Umbilical cord (tissue), 1 donor: ENCODE measurements at regions not wholly inside any gene's neighbourhood (a gene's known extent, or its start where the extent isn't known, plus 50 kb on each side); places are given as distances from the start of the nearest gene placed in this dataset.

Experiments used
- DNase-seq: peaks from one replicate; pipeline ENCODE4 v3.0.0-alpha.2; 2015; ENCODE audit warnings: low spot score

DNA sequence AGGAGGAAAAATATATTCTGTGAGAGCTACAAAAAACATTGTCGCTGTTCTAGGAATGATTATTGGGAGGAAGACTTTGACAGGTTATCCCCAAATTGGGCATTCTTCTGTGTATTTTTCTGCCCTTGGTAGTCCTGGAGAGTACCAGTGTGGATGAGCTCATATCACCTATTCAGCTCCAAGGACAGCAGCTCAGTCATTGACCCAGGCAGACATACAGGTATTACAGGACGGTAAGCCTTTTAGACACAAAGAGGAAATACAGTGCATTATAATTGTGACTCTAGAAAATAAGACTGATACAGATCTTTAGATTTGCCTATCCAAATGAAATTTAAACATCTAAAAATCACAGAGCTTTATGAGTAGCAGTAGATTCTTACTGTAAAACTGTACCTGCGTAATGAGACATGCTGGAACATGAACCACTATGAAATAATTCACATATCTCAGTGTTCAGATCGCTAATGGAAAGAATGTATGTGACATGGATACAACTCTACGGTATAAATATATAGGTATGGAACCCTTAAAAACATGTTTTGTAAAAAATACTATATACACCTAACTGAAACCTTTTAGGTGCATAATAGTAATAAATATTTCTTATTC, 56.0 kb downstream of the PLK2 start:
- DNase-seq, result peak; percentile 37

DNA sequence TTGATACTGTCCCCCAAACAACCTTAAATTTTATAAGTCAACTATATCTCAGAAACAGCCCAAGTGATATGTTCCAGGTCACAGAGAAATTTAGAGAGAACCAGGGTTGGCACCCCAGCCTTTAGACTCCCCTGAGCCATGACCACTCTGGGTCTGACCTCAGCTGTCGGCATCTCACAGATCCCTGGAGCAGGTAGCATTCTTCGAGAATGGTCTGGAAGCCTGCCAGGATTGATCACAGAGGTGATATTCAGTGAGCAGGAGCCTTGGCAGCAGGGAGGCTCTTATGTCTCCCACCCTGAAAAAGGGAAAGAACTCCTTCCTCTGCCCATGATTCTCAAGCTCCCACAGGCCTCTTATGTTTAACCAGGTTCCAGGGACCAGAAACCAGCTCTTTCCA, 58.2 kb downstream of the PLK2 start:
- DNase-seq, result no peak

DNA sequence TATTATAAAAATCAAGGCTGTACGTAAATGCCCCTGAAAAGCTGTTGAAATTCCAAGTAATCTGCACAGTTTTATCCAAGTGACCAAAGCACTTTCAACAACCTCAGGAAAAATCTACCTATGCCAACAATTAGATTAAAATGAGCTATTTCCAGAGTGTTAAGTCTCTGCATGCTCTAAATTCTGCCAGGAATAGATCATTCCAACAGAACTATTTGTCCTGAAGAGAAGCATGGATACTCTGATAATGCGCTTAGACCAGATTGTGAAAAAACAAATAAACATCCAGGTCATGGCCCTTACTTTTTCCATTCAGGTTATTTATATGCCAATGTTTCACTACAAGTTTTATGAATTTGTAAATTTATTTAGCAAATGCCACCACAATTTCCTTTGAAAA, 59.1 kb downstream of the PLK2 start:
- DNase-seq, result peak; percentile 5

DNA sequence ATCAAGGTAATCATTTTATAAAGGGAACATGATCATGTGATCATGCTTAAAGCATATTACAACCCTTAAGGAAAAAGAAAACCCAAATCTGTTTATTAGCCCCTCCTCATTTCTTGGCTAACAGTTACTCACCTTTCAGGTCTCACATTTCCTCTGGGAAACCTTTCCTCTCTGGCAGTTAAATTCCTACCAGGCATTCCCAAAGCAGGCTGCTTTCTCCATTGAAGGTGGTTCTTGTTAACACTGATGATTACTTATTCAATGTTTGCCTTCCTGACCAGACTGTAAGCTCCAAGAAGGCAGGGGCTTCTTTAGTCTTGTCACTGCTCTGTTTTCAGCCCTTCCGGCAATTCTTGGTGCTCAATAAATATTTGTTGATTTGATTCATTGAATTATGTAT, 59.9 kb downstream of the PLK2 start:
- no peak for DNase-seq

DNA sequence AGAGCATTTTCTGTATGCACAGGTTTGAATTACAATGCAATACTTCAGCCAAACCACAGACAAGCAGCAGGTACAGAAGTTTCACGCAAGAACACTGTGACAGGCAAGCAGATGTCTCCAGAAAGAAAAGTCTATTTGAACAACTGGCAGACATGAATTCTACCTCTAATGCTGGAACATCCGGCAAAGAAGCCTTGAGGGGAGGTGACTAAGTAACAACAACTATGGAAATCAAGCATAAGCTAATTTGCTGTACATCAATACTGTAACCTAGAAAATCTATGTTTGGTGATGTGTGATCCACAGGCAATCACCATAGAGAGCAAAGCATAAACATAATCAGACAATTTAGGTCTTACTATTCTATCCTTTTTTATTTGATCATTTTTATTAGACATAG, 65.5 kb downstream of the PLK2 start:
- DNase-seq, result no peak

DNA sequence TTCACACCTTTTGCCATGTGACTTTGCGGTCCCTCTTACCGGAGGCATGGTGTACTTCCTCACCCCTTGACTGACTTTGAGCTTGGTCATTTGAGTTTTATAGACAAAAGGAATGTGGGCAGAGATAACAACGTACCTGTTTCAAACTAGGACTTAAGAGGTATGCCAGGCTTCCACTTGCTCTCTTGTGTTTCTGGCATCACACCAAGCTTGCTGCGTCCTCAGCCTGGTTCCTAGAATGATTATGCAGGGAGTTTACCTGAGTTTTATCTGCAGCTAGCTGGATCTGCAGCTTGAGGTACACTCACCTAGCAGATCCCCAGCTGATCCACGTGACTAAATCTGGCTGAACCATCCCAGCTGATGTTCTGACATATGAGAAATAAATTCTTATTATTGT, 66.2 kb downstream of the PLK2 start:
- DNase-seq, result no peak

DNA sequence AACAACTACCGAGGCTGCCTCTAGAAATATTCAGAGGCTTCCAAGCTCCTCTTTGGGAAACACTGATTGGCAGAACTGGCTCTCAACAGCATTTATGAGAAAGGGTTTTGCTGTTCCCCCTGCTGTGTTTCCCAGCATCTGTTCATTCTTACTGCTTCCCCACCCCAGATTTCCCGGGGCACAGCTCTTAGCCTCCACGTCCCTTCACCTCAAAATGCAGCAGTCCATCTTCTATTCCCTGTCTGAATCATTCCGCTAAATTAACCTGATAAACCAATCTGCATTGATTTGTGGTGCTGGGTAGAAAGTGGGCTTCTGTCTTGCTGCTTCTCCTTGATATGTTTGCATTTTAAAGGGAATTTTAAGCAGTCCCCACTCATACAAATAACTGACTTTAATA, 67.4 kb downstream of the PLK2 start:
- no peak for DNase-seq

DNA sequence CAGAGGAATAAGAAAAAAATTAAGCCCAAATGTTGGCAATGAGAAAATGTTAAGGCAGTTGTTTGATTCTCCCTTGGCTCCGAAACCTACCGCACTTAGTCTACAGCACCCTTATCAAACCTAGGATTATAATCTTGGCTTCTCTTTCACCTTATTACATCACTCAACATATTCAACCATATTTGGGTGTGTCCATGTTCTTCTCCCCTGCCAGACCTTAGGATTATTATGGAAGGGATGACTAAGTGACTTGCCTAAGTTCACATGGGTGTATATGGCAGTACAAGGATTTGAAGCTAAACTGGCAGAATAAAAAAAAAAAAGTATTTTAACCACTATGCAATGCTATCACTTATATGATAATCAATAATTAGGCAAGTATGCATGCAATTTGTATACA, 76.4 kb downstream of the PLK2 start:
- DNase-seq, result peak; percentile 35

DNA sequence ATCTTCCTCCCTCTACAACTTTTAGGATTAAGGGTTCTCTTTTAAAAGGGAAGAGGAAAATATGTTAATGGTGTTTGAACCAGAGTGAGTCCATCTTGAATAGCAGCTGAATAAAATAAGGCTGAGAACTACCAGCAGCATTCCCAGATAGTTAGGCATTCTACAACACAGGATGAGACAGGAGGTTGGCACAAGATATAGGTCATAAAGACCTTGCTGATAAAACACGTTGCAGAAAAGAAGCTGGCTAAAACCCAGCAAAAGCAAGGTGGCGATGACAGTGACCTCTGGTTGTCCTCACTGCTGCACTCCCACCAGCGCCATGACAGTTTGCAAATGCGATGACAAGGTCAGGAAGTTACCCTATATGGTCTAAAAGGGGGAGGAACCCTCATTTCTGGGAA, 77.8 kb downstream of the PLK2 start:
- no peak for DNase-seq

DNA sequence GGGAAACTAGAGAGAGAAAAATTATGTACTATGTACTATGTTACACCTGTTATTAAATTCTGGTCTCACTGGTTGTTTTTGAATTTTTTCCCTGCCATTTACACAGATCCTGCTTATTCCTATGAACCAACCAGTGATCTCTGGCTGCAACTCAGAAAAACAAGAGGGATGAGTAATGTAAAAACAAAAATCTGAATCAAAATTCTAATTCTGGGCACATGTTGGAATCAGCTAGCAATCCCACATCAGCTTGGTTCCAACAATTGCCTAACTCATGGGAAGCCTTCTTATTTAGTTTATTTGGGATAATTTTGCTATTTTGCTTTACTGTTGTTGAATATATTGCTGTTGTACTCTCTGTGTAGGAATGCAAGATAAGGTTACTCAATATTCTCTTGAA, 78.3 kb downstream of the PLK2 start:
- DNase-seq, result no peak

DNA sequence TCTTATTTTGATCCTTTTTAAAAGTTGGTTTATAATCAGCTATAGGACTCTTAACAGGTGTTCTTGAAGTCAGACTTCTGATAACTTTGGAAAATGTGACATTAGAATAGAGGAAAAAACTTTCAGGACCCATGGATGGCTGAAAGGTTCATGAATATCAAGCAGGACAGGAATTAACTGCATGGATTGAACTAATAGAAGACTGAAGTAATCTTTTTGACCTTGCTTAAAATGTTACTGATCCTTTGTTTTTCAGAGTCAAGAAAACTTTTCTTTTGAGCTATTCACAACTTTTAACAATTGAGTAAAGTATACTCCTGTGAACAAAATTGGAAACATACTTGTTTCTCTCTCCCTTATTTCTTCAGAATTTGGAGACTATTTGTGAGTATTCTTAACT, 79.2 kb downstream of the PLK2 start:
- no peak for DNase-seq

DNA sequence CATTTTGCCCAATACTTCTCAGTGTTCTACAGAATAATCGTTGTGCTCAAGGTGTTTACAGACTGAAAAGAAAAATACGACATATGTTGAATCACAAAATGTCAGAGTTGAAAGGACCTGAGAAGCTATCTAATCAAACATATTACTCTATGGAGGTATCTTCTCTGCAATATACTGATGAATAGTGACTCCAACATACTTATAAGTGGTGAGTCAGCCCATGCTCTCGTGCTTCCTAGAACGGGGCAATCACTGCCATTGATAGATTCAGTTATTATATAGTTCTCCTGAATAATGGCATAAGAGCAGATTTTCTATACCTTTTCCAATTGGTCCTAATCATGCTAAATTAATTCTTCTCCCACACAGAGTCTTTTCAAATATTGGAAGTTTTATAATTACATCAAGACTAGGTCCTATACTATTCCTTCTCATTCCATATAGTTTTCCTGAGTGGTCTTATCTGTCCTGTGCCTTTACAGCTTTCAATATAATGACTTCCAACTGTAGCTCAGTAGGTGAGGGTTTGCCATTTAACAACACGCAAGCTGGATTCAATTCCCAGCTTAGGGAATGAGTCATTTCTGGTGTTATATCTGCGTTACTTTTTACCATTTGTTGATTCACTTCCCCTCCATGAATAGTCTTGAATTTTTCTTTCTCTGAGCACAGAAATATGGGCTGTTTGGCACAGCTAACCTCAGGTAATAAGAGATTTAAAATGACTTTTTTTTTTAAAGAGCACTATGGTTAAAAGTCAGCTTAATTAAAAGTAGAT, 81.1 kb downstream of the PLK2 start:
- no peak for DNase-seq

DNA sequence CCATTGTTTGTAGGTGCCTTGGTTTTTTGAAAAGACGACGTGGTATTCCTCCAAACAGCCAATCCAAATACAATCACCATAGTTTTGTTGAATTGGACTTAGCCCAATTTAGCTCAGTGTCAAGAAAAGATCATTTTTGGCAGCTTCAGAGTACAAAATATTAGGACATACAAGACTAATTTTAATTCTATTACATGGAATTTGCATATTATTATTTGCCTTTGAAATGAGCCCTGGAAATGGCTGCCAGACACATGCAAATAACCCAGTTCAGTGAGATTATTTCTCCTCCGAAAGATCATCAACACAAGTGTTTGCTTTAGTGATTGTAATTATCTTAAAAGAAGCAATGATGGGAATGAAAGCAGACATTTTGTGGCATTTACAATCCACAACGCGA, 89.3 kb downstream of the PLK2 start:
- DNase-seq, result no peak

DNA sequence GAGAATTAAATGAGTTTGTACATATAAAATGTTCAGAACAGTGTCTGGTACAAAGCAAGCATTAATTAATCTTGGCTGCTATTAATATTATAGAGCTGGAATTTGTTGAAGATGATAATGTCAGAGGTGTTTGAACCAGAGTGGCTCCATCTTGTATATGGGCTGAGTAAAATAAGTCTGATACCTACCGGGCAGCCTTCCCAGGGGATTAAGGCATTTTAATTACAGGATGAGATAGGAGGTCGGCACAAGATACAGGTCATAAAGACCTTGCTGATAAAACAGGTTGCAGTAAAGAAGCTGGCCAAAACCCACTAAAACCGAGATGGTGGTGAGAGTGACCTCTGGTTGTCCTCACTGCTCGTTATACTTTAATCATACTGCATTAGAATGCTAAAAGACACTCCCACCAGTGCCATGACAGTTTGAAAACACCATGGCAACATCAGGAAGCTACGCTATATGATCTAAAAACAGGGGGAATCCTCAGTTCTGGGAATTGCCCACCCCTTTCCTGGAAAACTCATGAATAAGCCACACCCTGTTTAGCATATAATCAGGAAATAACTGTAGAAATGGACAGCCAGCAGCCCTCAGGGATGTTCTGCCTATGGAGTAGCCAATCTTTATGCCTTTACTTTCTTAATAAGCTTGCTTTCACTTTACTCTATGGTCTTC, 90.2 kb downstream of the PLK2 start:
- no peak for DNase-seq

DNA sequence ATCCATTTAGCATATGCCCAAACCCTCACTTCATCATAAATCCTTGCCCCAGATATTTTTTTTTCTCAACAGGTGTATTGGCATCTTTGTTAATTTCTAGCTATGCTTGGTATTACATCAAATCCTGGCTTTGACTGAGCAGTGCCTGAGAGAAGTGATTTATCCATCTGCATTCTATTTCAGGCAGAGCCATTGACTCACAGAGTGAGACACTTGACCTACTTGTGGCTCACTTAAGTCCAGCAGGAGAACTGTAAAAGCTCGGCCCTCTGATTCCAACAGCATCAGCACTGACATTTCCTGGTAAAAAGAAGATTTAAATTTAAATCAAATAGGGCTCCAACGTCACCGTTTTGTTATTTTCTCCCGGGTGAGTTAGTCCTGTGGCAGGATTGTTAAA, 93.4 kb downstream of the PLK2 start:
- DNase-seq, result peak; percentile 24

DNA sequence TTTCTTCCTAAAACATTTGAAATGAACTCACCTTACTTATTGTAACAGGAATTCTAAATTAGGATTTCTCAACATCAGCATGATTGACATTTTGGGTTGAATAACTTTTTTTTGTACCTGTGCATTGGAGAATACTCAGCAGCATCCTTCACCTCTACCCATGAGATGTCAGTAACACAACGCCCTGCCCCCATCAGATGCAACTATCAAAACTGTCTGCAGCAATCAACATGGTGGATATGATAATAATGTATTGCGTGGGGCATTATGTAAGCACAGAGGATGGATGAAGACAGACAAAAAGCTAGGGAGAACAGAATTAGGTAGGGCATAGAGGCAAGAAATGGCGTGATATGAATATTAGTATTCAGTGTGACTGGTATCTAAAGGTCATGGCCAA, 94.1 kb downstream of the PLK2 start:
- no peak for DNase-seq

DNA sequence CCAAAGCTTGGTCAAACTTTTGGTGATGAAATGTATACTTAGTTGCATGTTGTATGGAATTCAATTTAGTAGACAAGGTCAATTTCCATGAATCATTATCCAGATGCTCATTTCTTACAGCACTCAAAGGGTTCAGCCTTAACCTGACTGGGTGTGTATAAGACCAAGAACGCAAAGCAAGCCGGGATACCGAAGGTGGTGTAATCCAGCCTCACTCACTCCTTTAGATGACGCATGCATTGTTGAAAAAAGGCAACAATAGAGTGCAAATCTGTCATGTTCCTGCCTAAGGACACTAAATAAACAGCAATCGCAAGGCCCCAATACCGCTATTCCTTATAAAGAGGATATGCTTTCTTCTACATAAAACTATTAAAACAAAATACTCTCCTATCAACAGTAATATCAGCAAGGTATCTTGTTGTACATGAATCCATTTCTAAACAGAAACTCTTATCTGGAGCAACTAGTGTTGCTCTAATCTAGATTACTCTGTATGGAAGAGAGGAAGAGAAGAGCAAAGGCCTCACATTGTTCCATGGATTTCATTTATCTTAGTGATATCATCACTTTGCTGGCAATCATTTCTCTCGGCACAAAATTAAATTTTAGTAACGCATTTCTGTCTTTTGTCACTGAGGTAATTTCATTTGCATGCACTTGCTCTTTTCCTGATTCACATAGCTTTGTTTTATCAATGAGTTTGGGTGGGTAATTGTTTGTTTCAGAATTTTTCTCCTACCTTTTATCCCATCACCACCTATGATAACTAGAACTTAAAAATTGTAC, 96.2 kb downstream of the PLK2 start:
- no peak for DNase-seq

DNA sequence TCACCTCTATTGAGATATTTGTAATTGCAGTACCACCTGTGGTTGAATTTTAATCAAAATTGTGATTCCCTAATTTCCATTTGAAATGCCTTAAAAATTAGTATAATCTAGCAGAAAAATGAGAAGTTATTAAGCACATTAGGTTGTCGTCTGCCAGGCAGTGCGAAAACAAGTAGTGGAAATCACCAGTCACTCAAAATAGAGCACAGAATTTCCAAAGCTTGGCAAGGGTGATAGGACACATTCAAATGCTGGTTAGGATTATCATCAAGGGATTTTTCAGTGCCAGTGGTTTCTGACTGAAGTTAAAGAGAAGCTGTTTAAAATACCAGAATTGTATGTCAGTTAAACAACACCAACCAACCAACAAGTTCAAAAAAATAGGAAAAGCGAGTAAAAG, 97.8 kb downstream of the PLK2 start:
- DNase-seq, result no peak

DNA sequence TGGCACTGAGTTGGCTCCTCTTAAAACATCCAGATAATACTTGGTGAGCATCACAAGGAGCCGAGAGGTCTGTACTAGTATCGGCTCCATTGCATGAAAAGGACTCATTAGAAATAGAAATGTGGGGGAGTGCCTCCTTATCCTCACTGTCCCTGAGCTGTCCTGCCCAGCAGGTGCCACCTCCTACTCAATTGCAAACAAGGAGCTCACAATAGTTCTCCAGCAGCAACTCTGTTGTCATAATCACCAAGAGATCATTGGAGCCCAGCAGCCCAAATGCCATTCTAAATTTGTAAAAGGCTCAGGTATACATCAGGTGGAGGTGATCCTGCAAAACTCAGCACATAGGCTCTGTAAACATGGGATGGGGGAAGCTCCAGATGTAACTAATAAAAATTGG, 99.1 kb downstream of the PLK2 start:
- no peak for DNase-seq

DNA sequence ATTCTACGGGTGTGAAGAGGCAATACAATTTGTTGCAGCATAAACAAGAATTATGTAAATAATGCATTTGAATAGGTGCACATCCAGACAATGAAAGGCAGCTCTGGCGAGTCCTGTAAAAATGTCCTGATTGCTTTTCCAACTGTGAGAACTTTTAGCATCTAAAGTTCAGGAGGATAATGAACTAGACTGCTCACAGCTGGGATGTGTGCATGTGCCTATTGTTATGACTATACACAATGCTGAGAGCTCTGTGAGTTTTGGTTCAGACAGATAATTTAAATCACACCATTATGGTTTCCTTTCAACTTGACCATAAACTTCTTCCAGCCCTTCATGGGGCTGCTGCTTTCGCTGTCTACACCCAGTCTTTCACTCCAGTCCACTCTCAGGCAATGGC, 99.9 kb downstream of the PLK2 start:
- DNase-seq, result no peak

DNA sequence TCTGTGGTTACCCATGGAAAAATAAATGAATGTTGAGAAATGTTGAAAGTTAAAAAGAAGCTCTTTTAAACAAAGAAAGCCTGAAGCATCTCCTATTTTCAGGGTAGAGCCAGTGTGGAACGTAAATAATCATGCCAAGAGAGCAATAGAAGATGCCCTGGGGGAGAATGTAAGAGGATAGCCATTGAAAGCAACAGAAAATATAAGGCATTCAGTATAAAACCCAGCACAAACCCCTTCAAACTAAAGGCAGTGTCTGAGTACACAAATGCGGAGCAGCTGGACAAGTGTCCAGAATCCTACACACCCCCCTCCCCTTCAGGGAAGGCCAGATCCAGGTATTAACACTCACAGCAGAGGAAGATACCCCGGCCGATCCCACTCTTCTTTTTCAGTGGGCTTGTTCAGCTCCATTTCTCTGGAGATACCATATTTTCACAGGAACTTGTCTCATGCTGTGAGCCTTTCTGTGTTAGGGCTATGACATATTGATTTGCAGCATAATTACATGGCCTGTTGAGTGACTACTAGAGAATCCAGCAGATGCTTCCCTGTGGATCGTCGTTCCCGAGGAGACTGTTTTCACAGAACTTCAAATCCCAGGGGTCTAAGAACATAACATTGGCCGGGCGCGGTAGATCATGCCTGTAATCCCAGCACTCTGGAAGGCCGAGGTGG, 101.2 kb downstream of the PLK2 start:
- no peak for DNase-seq
